NCI-H146 treated with DMSO at 0.1 percent for 48 hours (cell line): ENCODE measurements at regions not wholly inside any gene's neighbourhood (a gene's known extent, or its start where the extent isn't known, plus 50 kb on each side); places are given as distances from the start of the nearest gene placed in this dataset.

Experiments
- DNase-seq: peaks from one replicate; lab custom pipeline; 2025; ENCODE audit not compliant: unreplicated experiment; lab: John Stamatoyannopoulos, UW

DNA sequence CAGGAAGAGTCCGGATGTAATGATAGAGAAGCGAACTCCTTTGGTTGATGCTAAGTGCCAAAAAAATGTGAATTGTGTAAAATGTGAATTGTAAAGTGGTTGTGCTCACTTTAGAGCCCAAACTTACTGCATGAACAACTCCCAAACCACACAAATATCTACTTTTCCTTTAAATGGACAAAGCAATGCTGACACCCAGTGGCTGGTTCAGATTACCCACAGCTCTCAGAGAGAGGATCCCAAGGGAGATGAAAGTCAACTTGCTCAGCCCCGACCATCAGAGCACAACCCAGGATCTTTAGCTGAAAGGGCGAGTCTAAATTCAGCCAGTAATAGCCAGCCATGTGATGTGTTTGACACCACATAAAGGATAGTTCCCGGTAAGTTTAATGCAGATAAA lies 133.7 kb downstream of the NMUR2 start:
- no peak for DNase-seq

DNA sequence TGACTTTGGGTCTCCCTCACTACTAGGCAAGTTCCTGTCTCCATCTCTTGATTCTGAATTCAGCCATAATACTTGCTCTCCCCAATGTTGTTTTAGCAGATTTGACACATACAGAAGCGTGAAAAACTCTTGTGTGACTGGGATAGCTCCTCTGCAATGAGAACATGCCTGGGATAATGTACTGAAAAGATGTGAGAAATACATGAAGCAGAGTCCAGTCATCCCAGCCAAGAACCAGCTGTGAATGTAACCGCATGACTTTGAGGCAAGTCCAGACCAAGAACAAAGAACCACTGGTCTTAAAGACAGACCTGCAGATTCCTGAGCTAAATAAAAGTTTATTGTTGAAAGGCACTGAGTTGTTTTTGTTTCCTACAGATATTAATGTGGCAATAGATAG lies 135.0 kb downstream of the NMUR2 start:
- no peak for DNase-seq

DNA sequence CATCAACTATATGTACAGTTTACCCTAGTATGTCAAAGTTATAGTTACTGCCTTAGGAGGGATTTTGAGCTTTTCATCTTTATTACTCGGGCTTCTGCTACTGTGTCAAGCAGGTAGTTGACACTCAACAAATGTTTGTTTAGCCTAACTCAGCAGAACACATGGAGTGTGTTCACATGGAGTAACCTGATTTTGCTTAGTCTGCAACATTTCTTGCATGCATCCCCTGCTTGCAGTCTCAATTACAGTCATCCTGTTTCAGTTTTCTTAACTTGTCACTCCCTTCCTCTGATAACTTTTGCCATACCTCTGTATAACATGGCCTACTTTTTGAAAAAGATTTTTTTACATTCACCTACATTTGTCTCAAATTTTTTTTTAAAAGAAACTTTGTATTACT lies 135.5 kb downstream of the NMUR2 start:
- no peak for DNase-seq

DNA sequence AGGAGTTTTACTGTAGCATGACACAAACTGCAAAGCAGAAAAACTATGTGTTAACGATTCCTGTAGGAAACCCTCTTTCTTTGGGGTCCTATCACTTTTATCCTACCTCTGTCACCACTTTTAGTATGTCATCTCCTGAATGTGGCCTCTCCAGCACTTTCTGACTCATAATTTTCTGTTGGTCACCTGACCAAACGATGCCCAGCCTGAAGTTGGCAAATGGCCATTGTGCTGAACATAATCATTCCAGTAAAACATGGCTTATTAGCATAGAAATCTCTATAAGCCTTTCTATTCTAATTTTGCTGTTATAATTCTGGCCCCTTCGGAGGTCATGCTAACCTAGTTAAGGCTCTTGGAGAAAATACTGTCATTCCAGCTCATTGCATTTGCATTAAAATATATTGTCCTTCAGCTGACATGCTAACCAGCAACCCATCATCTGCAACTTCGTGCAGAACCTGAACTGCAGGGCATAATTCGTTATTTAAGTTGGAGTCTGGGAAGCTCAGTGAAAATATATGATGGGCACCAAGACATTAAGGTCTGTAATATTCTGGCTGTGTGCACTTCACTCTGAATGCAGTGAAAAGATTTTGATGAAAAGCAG lies 140.3 kb downstream of the NMUR2 start:
- no peak for DNase-seq

DNA sequence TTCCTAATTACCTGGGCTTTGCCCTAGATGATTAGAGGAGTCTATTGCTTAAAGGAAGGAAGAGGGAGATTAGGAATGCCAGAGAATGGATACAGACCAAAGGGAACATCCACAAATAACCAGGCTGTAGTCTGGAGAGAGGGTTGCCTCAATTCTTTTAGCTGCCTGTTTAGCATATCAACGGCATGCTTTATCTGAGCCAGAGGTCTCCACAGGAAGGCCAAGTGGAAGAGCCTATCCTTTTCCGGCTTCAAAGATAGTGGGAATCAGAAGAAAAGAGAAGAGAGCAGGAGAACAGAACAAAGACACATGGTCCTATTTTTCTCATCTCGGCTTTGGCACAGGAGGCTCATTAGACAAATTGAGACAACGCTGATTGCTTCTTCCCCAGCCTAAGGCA lies 142.4 kb downstream of the NMUR2 start:
- DNase-seq, result no peak

DNA sequence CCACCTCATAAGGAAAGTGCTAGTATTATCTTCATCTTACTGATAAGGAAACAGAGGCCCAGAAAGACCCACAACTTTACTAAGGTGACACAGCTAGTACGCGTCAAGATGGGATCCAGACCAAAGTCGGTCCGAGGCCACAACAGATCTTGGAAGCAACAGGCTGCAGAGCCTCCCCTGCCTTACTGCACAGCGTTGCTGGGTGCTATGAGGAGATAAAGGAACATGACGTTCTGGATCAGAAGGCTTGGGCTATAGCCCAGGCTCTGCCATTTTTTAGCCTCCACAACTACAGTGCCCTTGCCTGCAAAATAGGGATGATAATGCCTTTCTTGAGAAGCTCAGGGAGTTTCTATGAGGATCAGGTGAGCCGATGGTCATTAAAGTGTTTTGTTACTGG lies 144.1 kb downstream of the NMUR2 start:
- no peak for DNase-seq

DNA sequence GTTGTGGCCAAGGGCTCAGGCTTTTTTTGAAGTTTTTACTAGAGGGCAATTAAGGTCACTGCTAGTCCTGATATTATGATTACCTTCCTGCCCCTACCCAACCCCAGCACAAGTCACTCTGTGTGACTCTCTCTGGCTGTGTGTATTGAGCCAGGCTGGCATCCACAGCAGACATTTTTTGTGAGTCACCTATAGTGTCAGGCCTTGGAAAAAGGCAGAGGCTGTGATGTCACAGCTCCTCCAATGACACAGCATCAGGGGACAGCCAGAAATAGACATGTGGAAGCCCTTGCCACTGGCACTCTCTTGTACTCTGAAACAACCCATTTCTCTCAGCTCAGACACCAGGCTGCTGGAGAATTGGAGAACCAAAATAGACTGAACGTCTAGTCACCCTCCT lies 145.4 kb downstream of the NMUR2 start:
- no peak for DNase-seq

DNA sequence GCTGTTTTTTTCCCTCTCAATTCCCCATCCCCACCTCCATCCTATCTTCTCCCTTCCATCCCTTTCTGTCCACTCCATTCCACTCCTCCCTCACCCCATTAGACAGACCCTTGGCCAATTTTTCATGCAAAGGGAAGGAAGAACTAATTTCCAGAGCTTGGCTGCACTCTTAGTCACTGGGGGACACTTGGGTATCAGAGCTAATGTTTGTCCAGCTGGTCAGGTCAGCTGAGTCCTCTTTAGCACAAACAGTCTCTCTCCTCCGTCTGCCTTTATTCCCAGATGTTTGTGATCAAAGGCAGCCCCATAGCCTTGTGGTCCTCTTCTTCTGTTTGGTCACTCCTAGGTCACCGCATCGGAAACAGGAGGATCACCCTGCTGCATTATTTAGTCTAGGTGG lies 148.5 kb downstream of the NMUR2 start:
- peak; percentile 1 for DNase-seq

DNA sequence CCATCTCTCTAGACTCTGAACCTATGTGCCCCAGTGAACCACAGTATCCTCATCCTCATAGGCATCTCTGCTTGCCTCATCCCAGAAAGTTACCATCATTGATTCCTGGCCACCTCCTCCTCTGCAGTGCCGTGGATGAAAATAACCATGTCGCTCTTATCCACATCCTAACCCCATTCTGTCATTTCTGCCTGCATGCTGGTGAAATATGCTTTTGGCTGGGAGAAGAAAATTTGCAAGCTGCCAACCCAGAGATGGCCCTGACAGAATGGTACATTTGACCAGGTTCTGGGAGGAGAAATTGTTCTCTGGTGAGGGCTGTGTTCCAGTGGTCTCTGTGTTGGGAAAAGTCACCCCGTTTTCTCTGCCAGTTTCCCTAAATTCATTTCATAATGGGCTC lies 149.7 kb downstream of the NMUR2 start:
- DNase-seq, result no peak

DNA sequence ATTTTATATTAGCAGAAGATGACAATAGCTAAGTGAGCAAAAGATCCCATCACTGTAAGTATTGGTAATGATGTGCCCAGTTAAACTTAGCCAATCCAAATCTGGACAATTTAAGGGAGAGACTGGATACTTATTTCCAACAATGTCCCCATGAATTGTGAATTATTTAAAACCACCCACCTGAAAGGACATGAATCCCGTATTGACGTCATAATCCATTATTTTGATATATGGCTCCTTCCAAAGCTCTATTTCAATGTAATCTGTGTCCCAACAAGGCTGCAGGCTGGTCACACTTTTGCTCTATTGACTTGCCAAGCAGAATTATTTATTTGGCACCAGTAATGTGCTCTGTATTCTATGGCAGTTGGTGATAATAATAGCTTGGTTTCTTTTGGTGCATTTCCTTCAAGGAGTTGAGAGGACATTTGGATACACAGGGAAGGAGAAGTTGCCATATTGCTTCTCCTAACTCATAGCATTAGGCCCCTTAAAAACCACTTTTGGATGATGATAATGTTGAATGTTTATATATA lies 157.2 kb downstream of the NMUR2 start:
- DNase-seq, result no peak

DNA sequence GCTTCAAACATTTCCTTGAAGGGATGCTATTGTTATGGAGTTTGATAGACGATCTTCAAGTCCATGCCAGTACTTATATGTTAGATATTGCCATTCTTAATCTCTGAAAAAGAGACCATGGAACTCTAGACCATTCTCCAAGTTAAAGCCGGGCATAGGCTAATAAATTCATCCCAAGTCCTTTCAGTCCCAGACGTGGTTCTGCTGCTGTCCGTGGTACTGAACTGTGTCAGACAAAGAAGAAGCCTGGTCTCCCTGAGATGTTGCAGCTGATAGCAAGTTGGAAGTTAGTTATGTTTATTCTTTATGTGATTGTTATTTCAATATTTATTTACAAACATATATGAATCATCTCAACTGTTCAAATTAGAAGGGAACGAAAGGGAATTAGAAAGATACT lies 158.7 kb downstream of the NMUR2 start:
- DNase-seq, result no peak

DNA sequence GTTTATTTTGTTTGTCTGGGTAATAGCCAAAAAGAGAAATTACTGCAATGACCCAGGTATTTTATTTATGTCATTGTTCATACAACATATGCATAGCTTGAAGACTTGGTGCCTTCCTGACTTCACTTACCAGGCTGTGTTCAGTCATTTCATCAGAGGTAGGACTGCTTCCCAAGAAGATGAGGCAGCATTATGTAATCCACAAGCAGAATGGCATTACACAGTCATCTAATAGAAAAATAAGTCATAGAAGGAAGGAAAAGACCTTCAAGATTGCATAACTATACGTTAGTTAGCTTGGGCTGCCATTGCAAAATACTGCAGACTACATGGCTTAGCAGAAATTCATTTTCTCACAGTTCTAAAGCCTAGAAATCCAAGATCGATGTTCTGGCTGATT lies 167.5 kb downstream of the NMUR2 start:
- no peak for DNase-seq

DNA sequence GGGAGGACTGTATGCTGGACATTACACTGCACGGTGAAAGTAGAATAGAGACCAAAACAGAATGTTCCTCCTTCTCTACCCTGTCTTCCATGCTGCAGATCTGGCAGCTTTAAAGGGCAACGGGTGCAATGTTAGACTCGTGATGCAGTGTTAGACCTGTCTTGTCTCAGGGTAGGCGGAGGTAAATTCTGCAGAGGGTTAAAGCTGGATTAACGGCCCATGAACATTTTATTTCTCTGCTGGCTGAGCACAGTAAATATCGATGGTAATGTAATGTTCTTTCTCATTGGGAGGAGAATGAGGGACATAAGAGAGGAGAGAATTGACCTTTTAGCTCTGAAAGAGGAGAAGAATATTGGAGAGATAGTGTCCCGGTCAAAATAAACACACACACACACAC lies 178.9 kb downstream of the NMUR2 start:
- no peak for DNase-seq

DNA sequence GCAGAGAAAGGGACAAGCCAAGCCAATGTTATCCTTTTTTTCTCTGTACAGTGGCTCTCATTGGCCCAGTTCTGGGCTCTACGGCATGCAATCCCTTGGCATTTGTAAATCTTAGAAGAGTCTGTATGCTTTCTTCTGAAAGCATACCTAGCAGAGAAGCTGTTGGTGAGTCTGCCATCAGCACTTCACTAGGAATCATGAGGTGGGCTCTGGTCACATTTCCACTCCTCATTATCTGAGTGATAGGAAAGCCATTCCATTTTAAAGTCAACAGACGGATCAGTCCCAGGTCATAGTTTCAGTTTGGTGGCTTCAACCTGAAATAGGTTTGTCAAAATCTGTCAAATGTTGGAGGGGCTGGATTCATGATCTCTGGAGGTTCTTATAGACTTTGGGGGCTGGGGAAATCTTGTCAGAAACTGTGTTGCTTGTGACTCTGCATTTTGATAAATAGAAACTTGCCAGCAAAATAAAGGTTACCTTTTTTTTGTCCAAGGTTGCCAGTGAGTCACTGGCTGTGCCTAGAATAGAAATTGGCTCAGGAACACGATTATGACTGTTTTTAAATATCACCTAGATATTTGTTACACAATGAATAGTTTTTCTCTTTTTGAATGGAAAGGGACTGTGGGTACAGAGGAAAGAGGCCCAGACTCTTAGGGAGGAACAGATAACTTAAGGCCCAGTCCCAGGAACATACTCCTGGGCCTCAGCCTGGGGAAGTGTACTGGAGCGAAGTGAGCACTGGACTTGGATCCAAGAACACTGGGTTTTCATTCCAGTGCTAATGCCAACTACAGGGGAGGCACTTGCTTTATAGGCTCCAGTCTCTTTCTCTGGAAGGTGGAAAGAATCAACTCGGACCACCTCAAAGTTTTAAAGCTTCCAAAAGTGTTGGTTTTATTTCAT lies 183.1 kb downstream of the NMUR2 start:
- DNase-seq, result no peak

DNA sequence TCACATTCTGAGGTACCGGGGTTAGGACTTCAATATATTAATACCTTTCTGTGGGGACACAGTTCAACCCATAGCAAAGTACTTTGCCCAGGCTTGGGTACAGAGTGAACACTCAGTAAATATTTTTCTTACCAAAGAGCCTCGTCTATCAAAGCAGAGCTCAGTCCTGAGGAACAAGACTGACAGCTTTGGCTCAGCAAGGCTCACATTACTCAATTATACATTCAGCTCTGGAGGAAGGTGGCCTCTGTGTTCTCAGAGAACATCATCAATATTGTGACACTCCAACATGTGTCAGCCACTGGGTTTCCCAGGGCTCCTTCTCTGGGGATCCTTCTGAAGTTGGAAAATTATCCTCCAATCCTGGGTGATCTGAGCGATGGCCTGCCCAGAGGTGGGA lies 186.4 kb downstream of the NMUR2 start:
- no peak for DNase-seq

DNA sequence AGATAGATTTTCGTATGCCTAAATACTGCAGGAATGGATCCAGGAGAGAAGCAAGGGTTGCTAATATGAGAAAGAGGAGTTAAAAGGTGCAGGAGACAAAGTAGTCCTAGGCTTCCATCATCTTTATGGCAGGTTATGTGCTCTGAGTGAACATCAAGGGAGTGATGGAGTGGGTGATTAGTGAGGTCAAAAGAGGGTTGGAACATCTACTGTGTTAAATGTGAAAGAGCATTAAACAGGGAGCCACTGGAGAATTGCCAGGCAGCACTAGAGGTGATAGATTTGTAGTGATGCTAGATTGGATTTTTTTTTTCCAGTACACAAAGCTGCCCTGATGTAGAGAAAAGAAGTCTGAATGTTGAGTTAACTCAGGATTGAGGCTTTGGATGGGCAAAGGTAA lies 199.3 kb downstream of the NMUR2 start:
- DNase-seq, result no peak

DNA sequence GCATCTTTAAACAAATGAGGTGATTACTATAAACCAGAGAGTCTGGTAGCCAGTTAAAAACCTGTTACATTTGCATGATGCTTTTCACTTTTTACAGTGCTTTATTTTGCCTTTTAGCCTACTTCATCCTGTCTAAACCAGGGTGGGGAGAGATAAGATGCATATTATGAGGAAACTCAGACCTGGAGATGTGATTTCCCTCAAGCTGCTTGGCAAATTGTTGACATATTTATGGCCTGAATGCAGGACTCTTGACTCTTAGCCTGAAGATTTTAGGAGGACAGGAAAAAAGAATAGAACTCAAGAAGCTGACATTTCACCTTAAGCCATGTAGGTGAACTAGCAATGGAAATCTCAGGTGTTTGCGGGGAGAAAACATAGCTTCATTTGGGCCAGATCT lies 202.8 kb downstream of the NMUR2 start:
- DNase-seq, result no peak

DNA sequence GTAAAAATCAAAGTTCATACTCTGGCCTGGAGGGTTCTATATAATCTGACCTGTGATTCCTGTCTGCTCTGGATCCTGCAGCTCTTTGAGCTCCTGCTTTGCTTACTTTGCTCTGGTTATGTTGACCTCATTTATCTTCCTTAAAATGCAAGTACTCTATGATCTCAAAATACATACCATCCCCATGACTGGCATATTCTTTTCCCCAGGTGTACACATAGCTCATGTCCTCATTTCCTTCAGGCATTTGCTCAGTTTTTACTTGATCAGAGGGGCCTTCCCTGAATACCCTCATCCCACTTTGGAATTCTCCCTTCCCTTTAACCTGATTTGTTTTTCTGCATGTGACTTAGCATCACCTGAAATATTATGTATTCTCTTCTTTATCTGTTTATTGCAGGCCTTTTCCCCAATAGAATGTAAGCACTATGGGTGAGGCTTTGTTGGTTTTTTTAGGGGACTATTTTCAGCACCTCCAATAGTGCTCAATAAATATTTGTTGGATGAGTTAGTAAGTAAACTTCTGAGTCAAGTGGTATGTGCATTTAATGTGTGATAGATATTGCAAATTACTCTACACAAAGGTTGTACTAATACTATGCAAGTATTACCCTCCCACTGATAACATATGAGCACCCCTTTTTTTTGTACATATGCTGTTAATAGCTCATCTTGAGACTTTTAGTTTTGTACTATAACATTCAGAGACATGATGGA lies 211.5 kb downstream of the NMUR2 start:
- no peak for DNase-seq

DNA sequence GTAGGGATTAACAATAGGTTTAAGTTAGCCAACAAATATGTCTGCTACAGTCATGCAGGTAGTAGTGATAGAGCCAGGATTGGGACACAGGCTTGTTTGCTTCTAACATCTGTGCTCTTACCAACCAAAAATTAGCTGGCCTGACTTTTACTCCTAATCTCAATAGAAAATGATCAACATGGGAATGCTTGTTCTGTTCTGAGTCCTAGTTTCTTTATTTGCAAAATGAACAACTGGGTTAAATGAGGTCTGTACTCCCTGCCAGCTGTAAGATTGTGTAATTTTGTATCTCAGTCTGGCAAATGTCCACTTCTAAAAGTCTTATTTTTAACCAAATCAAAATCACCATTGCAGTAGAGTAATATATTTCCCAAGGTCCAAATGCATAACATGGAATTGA lies 216.8 kb downstream of the NMUR2 start:
- no peak for DNase-seq

DNA sequence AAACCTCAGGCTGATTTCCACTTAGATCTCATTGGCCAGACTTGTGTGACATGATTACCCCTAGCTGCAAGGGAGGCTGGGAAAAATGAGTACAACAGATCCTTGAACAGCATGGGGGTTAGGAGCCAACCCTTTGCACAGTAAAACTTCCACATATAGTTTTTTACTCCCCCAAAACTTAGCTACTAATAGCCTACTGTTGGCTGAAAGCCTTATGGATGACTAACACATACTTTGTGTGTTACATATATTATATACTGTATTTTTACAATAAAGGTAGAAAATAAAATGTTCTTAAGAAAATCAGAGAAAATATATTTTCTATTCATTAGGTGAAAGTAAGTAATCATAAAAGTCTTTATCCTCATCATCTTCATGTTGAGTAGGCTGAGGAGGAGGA lies 217.4 kb downstream of the NMUR2 start:
- no peak for DNase-seq

DNA sequence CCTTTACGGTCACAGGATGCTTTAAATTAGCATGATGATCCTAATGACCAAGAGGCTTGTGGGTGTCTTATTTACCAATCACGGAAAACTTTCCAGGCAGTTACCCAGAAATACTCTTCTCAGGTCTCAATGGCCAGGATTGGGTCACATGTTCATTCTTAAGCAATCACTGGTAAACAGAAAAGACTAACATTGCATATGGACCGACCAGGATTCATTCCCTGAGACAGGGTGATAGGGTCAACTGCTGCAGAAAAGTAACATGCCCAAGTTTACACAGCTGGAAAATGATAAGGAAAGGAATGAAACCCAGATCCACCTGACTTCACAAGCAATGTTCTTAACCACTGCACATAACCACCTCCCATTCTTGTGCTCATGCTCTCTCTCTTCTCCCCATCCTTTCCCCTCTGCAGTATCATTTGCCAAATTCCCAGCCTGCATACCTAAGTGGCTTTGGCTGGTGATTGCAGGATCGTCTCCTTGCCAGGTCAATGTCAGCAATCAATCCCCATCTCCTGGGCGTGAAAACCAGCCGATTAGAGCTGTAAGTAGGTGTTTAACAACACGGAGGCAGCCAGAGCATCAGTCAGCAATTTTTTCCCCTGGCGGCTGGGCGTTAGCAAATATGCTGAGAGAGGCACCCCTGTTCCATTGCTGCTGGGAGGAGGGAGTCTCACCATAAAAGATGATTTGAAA lies 219.4 kb downstream of the NMUR2 start:
- no peak for DNase-seq
